ENCODE measurements at regions not wholly inside any gene's neighbourhood (a gene's known extent, or its start where the extent isn't known, plus 50 kb on each side); places are given as distances from the start of the nearest gene placed in this dataset.

DNA sequence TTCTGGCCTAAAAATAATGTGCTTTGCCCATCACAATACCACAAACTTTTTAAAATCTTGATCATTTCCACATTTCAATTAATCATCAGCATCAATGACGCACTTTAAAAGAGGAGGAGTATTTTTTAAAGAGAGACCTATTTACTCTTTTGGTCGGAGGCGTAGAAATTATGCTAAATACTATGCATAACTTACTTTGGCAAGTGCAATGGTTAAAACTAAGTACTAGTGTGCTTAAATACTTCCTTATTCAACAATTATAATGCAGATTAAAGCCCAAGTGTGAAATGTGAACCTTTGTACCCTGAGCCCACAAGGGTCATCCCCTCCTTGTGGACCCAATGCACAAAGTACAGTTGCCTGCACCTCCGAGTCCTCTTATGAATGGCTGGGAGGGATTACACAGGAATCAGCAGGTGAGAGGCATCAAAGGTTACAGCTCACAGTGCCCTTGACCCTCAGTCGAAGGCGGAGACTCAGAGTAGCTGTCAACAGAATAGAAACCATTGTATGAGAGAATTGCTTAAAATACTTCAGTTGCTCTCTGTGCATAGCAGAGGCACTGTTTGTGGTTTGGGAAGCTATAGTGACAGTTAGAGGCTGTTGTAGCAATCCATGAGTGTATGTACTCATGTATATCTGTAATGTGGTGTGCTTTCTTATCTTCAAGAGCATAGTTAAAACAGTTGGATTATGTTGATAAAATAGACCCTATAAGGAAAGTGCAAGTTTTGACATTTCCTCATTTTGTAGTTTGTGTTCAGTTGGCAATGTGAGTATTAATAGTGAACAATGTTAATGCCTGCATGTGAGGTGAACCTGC is 151.7 kb upstream of the ITGA4 start:
- no peak for DNase-seq (ENCODE audit: low read depth in 2 of 2)

DNA sequence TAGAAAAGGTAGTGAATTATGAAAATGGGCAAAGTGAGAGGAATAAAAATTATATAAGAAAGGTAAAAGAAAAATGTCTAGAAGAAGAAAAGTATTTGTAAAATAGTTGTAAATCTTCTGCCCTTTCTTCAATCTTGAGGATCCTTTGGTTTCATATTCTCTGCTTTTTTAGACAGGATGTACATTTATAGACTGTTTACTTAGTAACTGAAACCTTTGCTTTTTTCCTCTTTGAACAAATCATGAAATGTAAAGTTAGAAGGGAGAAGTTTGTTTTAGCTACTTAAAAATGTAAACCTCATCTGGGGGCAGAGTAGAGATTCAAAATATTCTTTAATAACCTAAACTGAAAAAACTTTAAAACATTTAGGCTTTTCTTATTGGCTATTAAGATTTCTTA is 150.4 kb upstream of the ITGA4 start:
- no peak for DNase-seq (ENCODE audit: low read depth in 2 of 2)

DNA sequence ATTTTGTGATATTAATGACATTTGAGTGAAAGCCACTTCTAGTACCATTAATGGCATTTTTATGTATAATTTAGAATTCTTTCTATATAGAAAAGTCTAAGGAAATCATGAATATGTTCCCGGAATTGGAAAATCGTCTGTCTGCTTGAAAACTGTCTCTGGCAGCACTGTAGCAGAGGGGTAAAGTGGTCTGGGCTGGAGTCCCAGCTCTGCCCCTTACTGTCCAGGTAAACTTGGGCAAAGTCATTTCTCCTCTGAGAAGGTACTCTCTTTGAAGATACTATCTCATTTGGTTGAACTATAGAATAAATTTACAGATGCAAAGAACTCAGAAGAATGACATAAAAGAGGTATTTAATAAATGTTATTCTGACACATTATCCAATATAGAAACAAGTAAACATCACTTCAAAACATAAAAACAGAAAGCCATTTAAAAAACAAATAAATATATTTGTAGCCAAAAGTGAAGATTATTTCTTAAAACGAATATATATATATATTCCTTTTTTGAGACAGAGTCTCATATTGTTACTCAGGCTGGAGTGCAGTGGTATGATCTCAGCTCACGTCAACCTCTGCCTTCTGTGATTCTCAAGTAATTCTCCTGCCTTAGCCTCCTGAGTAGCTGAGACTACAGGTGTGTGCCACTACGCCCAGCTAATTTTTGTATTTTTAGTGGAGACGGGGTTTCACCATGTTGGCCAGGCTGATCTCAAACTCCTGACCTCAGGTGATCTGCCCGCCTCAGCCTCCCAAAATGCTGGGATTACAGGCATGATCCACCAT is 149.8 kb upstream of the ITGA4 start:
- no peak for DNase-seq (ENCODE audit: low read depth in 2 of 2)

DNA sequence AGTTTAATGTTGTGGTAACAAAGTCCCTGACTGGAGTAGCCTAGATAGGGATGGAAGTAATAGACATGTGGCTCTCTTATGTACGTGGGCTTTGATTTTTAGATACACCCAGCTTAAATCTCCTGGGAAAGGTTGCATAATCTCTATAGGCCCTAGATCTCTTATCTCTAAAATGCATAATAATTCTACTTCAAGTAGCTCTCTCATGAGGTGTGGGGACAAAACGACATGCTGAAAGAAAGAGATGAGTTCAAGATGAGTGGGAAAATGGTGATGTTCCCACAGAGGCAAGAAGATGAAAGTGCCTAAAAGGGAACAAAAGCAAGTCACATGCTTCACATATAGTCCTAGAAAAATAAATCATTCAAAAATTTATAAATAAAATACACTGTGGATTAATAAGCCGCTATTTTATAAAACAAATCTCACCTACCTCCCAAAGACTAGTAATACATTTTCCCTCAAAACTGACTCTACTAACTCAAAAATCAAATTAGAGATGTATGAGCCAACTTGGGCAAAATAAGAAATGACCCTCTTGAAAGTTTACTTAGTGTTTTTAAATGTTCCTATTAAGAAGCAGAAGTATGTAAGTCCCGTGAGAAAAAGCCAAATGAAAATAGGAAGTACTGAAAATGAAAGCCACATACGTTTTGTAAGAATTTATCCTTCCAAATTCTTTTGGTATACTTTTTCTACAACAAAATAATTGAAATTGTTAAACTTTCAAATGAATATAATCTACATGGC is 148.2 kb upstream of the ITGA4 start:
- no peak for DNase-seq (ENCODE audit: low read depth in 2 of 2)

DNA sequence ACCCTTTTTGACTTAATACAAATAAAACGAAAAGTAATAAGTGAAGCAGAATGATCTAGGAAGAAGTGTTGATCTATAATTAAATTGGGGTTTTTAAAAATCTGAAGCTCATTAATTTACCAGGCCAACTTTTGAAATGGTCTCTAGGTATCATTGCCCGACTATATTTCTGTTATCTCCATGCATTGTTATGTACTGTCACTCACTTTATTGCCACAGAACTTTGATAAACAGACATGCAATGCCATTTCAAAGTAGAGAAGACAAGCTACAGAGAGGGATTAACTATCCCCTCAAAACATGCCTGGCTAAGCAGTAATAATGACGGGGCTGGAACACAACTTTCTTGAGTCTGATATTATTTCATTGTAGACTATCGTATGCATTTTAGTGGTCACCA is 147.6 kb upstream of the ITGA4 start:
- no peak for DNase-seq (ENCODE audit: low read depth in 2 of 2)

DNA sequence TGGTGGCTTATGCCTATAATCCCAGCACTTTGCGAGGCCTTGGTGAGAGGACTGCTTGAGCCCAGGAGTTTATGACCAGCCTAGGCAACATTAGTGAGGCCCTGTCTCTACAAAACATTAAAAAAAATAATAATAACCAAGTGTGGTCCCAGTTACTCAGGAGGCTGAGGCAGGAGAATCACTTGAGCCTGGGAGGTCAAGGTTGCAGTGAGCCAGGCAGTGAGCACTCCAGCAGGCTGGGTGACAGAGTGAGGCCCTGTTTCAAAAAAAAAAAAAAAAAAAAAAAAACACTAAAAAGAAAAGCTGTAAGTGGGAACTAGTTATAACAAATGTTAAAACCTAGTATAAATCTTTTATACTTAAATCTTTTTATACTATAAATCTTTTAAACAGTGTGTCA is 146.2 kb upstream of the ITGA4 start:
- DNase-seq (ENCODE audit: low read depth in 2 of 2): no peak

DNA sequence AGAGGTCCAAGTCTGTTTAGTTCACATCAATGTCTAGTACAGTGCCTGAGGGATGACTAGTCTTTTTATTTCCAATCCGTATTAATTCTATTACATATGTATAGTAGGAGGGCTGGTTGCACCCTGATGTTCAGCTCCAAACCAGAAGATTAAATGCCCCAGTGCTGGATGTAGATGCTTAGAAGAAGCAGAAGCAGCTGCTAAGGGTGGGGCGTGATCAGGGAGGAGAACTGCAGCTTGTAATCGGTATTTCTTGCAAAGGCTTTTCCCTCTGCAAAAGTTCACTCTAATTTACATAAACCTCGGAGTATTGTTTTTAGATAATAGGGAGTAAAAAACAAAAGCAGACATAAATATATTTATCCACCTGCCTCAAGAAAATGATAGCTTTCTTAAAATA is 145.3 kb upstream of the ITGA4 start:
- DNase-seq (ENCODE audit: low read depth in 2 of 2): no peak

DNA sequence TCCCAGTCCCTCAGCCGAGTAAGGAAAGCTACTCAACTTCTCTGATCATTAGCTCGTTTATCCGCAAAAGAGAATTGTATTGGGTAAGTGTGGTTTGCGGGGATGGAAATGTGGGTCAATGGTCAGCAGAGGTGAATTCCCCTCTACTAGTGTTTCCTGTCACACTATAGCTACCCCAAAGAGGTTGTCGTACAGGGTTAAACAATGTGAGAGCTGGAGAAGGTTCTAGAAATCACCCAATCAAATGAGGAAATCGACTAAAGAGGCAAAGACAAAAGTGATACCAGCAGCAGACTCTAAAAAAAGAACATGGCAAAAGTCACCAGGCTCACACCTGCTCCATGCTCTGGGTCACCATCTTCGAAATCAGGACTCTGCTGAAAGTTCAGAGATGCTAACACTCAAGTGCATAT is 144.7 kb upstream of the ITGA4 start:
- DNase-seq (ENCODE audit: low read depth in 2 of 2): no peak

DNA sequence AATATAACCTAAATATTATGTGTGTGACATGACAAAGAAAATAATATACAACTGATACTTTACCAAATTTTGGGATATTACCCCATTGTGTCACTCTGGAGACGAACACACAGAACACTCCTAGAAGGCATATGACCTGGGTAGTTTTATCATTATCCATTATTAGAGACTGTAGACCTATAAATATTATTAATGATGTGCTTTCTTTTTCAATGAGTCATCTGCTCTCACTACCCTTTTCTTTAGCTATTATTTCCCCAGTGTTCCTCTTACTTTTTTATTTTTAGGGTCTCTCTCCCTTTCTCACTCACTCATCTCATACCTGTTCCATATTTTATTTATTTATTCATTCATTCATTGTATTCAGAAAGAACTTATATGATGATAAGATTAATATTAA is 143.3 kb upstream of the ITGA4 start:
- DNase-seq (ENCODE audit: low read depth in 2 of 2): no peak

DNA sequence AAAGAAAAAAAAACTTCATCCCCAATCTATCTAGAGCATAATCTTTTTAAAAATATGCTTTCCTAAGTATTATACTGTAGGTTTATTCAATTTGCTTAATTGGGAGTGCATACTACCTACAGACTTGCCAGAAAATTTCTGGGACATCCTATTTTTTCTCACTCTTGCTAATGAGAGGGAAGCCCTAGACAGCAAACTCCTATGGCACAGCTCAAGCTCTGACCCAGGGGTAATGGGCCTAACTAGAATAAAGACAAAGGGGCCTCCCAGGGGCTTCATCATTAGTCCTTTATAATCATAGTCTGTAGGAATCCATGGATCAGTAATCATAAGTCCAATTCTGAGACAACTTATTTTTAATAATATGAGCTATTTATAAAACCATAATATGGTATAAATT is 142.6 kb upstream of the ITGA4 start:
- DNase-seq (ENCODE audit: low read depth in 2 of 2): no peak

DNA sequence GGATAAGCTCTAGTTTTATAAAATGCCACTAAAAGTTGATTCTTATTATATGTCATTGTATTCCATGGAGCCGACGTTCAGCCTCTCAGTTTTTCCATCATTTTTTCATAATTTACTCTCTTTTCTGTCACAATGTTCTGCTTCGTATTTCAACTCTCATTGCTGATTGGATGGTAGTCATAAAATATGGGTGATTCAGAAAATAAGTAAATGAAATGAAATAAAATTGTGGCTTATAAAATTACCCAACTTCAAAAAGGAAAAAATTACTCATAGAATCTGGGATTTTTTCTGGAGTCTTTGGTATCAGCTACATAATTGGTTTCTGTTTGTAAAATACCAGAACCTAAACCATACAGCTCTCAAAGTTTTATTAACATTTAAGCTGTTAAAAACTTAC is 139.7 kb upstream of the ITGA4 start:
- DNase-seq (ENCODE audit: low read depth in 2 of 2): no peak

DNA sequence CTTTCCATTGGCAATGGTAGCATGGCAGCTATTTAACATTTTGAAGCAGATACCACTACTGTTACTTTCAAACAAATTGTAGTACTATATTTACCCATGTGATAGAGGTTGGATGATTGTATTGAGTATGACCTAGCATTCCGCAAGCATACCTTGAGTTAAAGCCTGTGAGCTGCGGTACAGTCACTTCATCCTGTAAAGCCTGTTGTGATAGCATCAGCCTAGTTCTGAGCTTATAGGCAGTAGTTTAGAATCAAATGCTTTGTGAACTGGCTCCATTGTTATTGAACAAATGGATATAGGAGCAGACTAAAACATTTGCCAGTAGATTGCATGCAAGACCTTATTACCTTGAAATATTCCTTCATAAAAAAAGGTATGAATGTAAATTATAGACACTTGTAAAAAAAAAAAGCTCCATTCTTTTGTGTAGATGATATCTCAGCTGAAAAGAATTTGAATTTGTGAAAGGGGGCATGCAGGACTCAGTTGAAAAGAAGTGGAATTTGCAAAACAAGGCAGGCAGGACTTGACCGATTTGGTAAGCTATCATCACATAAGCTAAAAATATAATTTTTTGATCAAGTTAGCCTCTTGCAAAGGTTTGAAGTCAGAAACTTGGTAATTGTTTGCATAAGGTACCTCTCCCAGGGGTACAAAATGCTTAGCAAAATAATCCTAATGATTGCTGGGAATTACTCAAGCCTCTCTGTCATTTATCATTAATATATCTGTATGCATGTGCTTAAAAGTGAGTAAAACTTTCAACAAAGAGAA is 138.5 kb upstream of the ITGA4 start:
- DNase-seq (ENCODE audit: low read depth in 2 of 2): no peak

DNA sequence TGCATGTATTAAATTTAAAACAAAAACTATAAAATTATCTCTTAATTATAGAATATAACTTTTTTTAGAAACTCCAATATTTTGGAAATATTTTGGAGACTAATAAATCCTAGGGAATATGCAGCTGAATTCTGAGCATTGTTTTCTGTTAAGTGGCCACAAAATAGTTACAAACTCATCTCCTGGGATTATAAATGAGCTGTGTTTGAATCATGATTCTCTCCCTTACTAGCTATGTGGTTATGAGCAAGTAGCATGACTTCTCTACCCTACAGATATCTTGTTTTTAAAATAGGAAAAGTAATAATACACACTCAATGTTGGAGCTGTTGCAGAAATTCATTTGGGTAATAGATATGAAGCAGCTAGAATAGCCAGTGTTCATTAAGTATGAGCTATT is 137.9 kb upstream of the ITGA4 start:
- no peak for DNase-seq (ENCODE audit: low read depth in 2 of 2)

DNA sequence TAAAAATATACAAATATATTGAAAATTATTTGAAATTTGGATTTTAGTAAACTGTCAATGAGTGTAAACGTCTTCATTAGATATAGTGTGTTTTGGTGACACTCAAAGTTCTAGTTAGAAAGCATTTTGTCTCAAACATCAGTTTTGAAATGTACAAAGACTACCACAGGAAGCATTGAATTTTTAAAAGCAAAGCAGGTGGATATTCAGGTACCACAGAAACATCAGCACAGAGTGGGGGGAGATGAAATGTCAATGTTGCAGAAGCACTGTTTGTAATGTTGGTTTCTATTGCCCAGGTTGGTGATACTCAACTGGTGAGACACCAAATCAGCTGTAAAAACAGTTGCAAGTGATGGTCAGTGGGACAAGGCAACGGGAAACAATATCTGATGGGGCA is 136.5 kb upstream of the ITGA4 start:
- no peak for DNase-seq (ENCODE audit: low read depth in 2 of 2)

DNA sequence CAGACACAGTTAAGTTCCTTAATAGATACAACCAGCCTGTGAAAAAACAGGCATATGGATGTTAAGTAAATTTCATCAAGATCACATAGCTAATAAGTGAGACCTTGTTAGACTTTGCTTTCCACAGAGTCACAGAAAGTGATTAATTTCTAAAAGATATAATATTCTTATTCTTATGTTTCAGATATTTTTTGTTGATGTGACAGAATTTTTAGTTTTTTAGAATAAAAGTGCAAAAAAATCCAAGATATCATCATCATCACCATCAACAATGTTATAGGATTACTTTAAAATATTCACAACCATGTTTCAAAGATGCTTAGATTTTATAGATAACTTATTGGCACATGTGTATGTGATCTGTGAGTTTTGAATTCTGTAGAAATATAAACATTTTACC is 132.3 kb upstream of the ITGA4 start:
- DNase-seq (ENCODE audit: low read depth in 2 of 2): no peak

DNA sequence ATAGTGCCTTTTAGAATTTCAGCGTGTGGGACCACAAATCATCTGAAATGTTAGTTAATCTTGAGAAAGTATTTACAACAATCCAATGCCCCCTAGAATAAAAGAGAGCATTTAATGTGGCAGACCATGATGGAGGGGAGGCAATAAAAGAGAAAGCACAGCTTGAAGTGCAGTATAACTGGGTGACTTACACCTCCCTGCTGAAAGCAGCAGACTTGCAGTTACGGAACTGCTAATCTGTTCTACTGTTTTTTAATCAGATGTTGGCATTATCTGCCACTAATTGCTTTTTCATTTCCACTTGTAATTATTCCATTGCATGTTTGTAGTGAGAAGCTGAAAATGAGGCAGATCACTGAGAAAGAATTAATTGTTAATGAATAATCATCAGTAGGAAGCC is 130.5 kb upstream of the ITGA4 start:
- no peak for DNase-seq (ENCODE audit: low read depth in 2 of 2)

DNA sequence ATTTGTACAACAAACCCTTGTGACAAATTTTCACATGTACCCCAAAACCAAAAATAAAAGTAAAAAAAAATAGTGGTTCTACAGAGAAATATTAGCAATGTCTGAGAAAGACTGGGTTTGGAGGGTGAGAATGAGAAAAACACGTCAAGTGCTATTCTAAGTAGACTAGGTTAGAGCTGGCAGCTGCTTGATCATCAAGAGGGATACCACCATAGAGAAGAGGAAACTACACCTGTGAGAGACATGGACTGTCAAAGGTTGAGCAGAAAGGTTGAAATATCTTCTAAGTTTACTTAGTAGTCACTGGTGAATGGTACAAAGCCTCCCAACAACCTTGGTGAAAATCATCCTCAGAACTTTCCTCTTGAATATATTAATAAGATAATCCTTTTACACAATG is 126.9 kb upstream of the ITGA4 start:
- DNase-seq (ENCODE audit: low read depth in 2 of 2): no peak

DNA sequence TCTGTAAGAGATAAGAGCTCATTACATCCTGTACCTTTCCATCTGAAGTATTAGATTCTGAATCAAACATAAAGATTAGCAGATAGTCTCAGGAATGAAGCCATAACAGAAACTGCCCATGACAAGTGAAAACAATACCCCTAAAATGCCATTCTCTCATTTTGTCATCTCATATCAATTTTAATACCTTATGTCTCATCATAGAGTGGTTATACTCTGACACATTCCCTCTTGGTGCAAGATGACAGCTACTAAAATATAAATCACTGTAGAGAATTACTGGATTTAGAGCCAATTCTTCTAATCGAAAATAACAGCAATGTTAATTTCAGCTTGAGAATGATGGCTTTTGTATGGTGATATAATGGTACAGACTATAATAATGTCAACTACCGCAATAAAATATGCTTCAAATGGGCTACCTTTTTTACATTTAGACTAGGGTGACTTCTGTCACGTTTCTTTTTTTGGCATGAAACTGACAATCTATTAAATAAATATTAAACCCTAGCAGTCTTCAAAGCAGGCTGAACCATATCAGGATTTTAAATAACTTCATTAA is 125.1 kb upstream of the ITGA4 start:
- DNase-seq (ENCODE audit: low read depth in 2 of 2): no peak

DNA sequence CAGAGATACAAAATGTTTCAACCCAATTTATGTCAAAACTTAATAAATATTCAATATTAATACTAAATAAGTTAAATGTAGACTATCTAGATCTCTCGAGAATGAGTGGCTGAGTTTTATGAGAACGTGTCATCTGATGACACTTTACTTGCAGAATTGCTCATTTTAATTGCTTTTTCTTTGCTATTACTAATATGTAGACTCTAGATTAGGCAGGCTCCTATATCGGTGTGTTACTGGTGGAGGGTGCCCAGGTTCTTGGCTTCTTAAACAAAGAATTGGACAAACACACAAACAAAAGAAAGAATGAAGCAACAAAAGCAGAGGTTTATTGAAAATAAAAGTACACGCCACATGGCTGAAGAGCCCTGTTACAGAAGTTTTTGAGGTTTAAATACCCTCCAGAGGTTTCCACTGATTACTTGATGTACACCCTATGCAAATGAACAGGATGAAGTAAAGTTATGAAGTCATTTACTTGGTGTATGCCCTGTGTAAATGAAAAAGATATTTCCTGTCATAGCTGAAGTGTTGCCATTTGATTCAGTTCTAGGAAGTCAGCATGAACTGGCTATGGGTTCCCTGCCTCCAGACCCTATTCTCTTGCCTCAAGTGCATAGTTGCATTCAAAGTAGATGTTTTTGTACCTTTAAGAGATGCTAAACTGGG is 122.9 kb upstream of the ITGA4 start:
- no peak for DNase-seq (ENCODE audit: low read depth in 2 of 2)

DNA sequence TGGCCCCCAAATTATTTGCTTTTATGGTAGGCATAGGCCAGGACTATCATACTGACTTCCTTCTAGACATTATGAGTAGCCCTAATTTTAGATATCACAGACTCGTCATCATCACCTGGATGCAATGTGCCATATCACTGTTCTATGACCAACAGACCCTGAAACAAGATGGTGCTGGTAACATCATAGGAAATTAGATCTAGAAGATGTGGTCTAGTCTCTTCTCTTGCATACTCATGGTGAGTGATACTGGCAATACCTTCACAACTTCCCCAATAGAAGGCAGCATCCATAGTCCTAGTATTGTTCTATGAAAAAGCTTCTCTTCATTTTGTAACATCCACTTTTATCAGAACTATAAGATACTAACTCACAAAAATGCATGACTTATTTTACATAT is 116.3 kb upstream of the ITGA4 start:
- DNase-seq (ENCODE audit: low read depth in 2 of 2): no peak

Data from lung microvascular endothelial cell (primary cell).